COLO829 (cell line): ENCODE measurements at regions not wholly inside any gene's neighbourhood (a gene's known extent, or its start where the extent isn't known, plus 50 kb on each side); places are given as distances from the start of the nearest gene placed in this dataset.

Experiments used
- DNase-seq: peaks from one replicate; pipeline ENCODE4 v3.0.0; 2012; ENCODE audit warnings: low spot score

- DNase-seq = no peak
Measured at GRCh38 chr6:14638435-14638905, 520.9 kb downstream of the CD83 start.

- DNase-seq = peak; percentile 13
Measured at GRCh38 chr6:14638906-14639761, 521.6 kb downstream of the CD83 start.

GRCh38 chr6:14639983-14640599, 522.5 kb downstream of the CD83 start:
- no peak for DNase-seq

- no peak for DNase-seq
Measured at GRCh38 chr6:14640631-14641030, 523.1 kb downstream of the CD83 start.

GRCh38 chr6:14641423-14642135, 524.0 kb downstream of the CD83 start:
- DNase-seq = no peak

- DNase-seq = no peak
Measured at GRCh38 chr6:14642136-14642505, 524.5 kb downstream of the CD83 start.

GRCh38 chr6:14642842-14643241, 525.3 kb downstream of the CD83 start:
- no peak for DNase-seq

GRCh38 chr6:14644381-14644780, 526.8 kb downstream of the CD83 start:
- peak; percentile 43 for DNase-seq

- no peak for DNase-seq
Measured at GRCh38 chr6:14645221-14645620, 527.6 kb downstream of the CD83 start.

GRCh38 chr6:14645841-14646240, 528.3 kb downstream of the CD83 start:
- DNase-seq = no peak

GRCh38 chr6:14646371-14646770, 528.8 kb downstream of the CD83 start:
- no peak for DNase-seq

- DNase-seq = no peak
Measured at GRCh38 chr6:14647357-14647756, 529.8 kb downstream of the CD83 start.

GRCh38 chr6:14652536-14652935, 535.0 kb downstream of the CD83 start:
- DNase-seq = no peak

GRCh38 chr6:14655201-14656061, 537.9 kb downstream of the CD83 start:
- no peak for DNase-seq

- DNase-seq = no peak
Measured at GRCh38 chr6:14656078-14656521, 538.5 kb downstream of the CD83 start.

- no peak for DNase-seq
Measured at GRCh38 chr6:14656649-14657048, 539.1 kb downstream of the CD83 start.

GRCh38 chr6:14658030-14658429, 540.5 kb downstream of the CD83 start:
- no peak for DNase-seq

- DNase-seq = peak; percentile 32
Measured at GRCh38 chr6:14658886-14659561, 541.5 kb downstream of the CD83 start.

GRCh38 chr6:14659841-14660240, 542.3 kb downstream of the CD83 start:
- DNase-seq = no peak

- DNase-seq = no peak
Measured at GRCh38 chr6:14660806-14661579, 543.4 kb downstream of the CD83 start.
